SIG-M5 treated with dmso at 0.1 percent for 504 hours (cell line): ENCODE measurements at regions not wholly inside any gene's neighbourhood (a gene's known extent, or its start where the extent isn't known, plus 50 kb on each side); places are given as distances from the start of the nearest gene placed in this dataset.
"Not testable (repeated sequence)": the region's sequence is repeated elsewhere in the genome, so short reads cannot be mapped to it uniquely, and the experiment has no call there.

Source experiments
- DNase-seq: peaks from one replicate; lab custom pipeline; 2025; ENCODE audit not compliant: unreplicated experiment; lab: John Stamatoyannopoulos, UW

DNA sequence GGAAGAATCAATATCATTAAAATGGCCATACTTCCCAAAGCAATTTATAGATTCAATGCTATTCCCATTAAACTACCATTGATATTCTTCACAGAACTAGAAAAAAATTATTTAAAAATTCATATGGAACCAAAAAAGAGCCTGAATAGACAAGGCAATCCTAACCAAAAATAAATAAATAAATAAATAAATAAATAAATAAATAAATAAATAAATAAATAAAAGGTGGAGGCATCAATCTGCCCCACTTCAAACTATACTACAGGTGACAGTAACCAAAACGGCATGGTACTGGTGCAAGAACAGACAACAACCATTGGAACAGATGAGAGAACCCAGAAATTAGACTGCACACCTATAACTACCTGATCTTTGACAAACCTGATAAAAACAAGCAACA is 598.5 kb upstream of the GRM3 start:
- DNase-seq: not testable (repeated sequence)

DNA sequence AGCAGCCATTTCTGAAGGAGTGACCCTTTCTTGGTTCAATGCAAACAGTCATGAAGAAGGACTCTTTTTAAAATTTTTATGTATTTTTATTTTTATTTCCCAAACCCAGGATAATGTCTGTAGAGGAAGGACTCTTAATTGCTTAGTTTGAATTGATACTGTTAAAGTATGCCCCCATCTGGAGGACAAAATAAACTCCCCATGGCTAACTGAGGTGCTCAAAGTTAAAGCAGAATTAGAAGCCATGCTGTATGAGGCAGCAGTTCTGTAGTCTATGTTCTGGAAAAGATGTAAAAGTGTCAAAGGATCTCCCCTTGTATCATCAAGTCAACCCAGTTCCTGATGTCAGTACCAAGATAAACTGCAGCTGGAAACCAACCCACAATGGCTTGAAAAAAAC is 617.9 kb upstream of the GRM3 start:
- no peak for DNase-seq

DNA sequence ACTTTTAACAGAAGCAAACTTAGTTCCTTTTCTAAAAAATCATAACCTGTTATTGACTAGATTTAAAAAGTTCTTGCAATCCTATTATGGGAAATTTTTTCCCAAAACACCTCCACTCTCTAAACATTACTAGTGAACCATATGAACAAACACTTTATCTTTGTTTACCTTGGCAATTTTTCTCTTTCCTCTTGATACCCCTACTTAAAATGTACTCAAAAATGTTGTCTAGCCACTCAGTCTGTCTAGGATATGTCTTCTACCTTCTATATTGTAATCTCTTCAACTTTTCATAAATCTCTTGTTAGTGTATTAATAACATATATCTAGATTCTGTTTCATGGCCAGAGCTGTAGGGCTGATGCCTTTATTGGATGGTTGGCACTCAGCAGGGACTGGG is 630.0 kb upstream of the GRM3 start:
- no peak for DNase-seq

DNA sequence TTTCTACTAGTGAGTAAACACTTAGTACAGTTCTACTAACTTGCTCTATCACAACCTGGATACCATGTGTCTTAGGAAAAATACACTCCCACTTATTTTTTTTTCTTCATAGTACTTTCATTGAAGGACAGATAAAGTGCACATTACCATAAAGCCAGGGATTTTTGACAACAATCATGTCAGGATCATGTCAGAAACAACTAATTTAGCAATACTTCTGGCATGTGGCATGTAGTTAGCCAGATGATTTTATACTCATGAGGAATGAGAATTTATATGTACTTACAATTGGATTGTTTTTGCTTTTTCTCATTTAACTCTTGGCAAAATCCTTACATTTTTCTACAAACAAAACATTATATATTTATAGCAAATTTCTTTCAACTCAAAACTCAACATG is 630.7 kb upstream of the GRM3 start:
- DNase-seq: no peak

DNA sequence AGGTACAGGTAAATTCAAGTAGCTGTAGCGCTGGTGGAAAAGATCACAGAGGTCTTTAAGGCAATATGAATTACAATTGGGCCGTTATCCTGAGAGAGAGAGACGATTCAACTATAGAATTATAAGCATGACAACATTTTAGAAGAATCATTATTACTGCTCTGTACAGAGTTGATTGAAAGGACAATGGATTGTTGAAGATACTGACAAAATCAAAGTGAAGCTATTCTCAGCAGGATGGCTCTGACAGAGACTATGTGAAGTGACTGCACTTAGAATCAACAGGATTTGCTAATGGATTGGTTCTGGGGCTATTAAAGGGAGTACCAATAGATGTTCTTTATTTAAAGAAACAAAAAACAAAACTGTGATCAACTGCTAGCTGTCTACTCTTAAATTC is 634.8 kb upstream of the GRM3 start:
- DNase-seq: no peak

DNA sequence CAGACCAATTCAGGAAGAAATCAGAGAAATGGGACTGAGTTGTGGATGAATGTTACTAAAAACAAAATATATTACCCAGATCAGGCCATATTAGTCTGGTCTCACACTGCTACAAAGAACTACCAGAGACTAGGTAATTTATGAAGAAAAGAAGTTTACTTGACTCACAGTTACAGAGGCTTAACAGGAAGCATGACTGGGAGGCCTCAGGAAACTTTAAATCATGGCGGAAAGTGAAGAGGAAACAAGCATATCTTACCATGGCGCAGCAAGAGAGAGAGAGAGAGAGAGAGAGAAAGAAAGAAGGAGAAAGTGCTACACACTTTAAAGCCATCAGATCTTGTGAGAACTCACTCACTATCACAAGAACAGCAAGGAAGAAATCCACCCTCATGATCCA is 636.8 kb upstream of the GRM3 start:
- DNase-seq: no peak

DNA sequence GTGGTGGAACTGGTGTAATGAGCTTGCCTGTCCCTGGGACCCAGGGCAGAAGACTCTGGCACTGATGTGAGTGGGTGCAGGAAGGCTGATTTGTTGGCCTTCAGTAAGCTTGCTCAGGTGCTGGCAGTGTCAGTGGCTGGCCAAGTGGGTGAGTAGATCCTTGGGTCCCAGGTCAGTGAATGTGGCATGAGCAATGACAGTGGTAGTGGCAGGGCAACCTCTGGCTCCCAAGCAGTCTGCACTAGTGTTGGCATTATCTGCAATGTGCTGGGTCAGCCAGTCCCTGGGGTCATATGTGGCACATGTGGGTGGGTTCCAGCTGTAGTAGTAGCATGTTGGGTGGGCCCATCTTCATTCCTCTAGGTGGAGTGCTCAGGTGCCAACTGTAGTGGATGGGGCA is 640.9 kb upstream of the GRM3 start:
- DNase-seq: no peak

DNA sequence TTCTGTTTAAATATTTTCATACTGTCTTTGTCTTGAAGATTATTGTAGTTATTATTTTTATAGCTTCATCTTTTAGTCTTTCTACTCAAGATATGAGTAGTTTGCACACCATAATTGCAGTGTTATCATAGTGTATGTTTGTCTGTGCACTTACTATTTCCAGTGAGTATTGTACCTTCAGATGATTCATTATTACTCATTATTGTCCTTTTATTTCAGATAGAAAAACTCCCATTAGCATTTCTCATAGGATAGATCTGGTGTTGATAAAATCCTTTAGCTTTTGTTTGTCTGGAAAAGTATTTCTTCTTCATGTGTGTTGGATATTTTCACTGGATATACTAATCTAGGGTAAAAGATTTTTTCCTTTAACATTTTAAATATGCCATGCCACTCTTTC is 646.2 kb upstream of the GRM3 start:
- no peak for DNase-seq

DNA sequence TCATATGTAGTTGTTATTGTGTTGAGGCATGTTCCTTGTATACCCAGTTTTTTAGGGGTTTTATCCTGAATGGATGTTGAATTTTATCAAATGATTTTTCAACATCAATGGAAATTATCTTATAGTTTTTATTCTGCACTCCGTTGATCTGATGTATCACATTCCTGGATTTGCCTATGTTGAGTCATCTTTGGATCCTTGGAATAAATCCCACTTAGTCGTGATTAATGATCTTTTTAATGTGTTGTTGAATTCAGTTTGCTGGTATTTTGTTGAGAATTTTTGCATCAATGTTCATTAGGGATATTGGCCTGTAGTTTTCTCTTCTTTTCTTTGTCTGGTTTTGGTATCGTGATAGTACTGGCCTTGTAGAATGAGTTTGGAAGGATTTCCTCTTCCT is 648.6 kb upstream of the GRM3 start:
- DNase-seq: no peak

DNA sequence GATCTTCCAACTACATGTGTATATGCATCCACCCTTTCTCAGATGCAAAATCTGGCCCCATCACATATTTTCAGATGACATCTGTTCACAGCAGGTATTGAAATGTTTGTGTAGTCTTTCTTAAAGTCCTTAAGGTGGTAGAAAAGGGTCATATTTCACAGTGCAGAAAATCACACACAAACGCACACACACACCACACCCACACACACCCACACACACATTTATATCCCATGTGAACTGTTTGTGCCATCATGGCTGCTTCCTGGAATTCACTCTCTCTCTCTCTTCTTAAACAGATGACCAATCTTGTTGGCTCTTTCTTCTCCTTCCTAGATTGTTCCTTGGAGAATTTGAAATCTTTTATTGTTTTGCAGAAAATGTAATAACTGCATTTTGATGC is 663.0 kb upstream of the GRM3 start:
- DNase-seq: no peak

DNA sequence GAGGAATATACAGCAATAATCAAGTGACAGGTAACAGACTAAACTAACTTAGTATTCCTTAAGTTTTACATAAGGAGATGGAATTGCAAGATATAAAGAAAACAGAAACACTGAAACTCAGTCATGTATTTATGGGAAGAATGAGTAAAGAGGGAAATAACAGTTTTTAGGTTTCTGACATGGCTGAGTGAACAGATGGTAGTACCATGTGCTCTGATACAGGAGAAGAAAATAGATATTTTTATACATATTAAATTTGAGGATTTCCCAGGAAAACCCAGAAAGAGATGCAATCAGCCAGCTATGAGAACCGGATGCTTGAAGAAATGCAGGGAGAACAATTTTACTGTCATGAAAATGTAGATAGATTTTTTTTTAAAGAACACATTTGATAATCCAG is 669.5 kb upstream of the GRM3 start:
- no peak for DNase-seq

DNA sequence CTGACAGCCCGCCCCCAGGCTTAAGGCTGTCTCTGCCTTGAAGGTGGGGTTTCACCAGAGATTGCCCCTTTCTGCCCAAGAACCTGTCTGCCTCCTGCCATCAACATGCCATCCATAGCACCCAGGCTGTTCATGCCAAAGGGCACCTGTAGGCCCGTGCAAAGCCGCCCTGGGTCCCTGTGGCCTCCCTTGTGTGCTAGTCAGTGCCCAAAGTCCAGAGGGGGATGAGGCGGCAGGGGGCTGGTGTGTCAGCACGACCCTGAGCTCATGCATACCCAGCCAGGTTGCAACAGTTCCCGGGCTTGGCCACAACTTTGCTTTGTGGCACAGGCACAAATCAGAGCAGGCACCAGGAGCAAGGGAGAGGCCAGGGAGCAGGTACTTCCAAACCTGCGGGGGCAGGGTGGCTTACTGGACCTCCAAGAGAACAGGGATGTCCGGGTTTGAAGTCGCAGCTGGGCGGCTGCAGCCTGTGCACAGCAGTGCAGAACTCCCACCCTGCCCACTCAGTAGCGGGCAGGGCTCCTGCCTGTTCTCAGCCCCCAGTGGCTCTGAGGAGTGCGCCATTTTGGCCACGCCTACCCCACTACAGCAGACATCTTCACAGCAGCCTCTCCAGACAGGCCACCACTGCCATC is 671.1 kb upstream of the GRM3 start:
- no peak for DNase-seq

DNA sequence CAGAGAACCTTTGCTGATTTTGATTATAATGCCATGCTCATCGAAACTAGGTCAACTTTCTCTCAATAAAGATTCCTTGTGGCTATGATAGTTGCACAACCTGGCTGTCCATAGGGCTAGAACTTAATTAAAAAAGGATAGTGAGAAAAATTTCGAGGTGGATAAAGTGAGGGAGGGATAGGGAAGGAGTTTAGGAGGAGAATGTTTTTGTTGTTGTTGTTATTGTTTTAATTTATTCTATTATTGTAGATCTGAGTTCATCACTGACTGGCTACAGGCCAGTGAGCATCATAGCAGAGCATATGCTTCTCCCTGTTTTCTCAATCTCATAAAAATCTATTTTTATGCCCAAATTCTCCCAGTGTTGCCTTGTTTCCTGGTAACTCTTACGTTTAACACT is 688.7 kb upstream of the GRM3 start:
- no peak for DNase-seq

DNA sequence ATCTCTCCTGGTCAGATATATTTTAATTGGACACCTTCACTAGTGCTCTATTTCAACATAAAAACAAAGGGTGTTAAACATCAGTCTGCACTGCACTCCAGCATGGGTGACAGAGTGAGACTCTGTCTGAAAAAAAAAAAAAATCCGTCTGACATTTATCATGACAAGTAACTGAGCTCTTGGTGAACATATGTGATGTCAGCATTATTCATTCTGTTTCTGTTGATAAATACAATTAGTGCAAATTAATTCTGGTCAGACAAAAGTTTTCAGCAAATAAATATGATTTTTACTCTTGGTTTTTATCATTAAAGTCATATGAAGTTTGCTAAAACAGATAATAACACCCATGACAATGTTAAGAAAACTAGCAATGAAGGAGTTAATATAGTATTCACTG is 692.8 kb upstream of the GRM3 start:
- DNase-seq: no peak

DNA sequence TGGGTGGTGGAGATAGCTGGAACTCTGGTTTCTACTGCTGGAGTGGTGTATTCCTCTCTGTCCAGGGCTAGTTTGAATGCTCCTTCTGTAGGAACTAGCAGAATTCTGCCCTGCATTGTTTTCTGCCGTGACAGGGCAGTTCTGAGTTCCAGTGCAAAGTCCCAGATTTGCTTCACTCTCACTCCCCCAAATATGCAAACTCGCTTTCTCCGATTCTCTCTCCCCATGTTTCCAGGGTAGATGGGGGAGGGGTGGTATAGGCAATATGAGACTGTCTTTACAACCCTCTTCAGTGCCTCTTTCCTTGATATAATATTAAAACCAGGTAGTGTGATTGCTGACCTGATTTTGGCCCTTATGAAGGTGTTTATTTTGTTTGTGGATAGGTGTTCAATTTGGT is 693.3 kb upstream of the GRM3 start:
- no peak for DNase-seq

DNA sequence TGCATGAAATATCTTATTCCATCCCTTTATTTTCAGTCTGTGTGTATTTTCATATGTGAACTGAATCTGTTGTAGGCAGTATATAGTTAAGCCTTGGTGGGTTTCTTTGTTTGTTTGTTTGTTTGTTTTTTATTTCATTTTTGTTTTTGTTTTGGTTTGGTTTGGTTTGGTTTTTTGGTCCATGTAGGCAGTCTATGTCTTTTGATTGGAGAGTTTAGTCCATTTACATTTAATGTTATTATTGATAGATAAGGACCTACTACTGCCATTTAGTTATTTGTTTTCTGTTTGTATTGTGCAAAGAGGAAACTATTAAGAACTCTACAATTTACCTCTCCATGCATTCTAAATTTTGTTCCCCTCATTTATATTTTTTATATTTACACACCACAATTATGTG is 695.9 kb upstream of the GRM3 start:
- DNase-seq: no peak

DNA sequence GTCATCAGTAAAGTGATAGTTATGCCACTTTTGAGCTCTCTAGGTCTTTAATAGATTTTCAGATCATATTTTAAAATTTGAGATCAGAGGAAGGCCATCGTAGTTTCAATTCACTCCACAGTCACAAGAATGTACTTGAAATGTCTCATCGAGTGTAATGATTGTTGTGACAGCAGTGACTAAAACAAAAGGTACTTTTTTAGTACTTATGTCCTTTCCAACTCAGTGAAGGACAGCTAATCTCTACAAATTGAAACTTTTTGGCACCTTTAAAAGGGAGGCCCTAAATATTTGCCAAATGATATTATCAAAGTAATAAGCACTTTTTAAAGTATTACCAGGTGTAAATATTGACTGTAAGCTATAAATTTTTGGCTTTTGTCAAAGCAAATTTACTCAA is 702.9 kb upstream of the GRM3 start:
- DNase-seq: no peak

DNA sequence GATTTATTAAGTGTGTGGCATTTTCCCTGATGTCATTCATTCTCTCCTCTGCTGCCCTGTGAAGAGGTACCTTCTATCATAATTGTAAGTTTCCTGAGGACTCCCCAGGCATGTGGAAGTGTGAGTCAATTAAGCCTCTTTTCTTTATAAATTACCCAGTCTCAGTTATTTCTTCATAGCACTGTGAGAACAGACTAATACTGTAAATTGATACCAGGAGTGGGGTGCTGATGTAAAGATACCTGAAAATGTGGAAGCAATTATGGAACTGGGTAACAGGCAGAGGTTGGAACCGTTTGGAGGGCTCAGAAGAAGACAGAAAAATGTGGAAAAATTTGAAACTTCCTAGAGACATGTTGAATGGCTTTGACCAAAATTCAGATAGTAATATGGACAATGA is 711.8 kb upstream of the GRM3 start:
- no peak for DNase-seq

DNA sequence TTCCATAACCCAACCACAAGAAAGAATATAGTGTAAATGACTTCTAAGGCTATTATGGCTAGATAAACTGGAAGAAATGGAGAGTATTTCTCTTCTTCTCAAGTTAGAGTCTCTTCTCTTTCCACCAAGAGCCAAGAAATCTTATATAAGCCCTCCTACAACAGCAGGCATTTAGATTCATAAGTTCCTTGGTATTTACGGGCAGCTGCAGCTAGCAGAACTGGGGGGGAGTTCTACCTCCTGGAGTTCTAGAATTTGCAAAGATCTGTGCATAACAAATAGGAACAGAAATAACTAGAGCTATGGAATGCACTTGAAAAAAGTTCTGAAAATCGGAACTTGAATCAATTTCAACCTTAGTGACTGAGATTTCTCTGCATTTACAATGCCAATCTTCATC is 715.2 kb upstream of the GRM3 start:
- no peak for DNase-seq

DNA sequence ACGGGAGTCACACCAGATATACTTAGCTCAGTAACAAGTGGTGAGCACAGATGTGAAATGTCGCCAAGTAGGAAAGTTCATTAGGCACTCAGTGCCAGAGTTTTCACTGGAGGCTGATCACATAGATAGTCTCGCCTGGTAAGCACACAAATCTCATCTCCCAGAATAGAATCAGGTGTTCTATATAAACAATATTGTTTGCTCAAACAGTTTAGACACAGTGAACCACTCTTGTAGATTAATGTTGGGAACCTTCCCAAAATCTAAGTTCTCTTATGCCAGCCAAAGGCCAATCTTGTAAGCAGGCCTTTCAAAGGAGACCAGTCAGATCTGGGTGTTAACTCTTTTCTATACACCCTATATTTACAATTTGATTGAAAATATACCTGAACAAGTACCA is 716.5 kb upstream of the GRM3 start:
- no peak for DNase-seq

DNA sequence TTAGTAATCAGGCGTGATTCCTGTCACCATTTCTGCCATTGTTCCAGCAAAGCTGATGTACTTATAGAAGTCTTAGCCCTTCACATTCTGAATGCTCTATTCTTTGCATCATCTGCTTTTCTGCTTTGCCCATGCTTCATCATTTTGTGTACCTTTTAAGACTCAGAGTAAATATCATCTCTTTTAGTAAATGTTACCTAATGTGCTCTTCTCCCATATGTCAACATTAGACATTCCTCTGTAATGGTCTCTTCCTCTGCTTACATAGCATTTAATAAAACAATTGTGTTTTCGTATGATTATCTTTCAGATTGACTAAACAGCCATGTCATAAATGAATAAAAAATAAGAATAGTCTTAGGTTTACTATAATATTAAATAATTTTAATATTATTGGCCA is 719.6 kb upstream of the GRM3 start:
- no peak for DNase-seq

DNA sequence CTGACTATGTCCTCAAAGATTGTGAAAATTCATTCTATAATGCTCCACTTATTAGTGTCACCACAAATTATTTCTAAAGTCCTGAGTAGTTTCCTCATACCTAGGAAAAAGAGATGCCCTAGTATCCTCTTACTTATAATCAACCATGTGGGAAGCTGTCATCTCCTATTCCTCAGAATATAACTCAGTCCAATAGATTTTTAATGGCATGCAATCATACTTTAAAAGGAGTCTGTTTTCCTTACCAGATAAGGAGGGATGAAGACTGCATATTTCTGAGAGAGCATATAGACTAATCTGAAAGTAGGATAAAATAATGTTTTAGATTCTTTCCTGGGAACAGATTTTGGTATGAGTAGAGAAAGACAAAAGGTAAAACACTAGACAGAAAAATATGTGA is 727.7 kb upstream of the GRM3 start:
- no peak for DNase-seq

DNA sequence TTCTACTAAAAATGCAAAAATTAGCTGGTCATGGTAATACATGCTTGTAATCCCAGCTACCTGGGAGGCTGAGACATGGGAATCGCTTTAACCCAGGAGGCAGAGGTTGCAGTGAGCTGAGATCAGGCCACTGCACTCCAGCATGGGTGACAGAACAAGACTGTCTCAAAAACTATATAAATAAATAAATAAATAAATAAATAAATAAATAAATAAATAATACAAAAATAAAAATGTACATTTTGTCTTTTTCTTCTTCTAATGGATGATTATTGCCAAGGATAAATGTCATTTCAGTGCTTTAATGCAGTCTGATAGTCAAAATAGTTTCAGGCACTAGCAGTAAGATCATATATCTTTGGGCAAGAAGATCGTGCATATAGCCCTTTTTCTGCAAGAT is 727.6 kb upstream of the SEMA3D start:
- DNase-seq: no peak

DNA sequence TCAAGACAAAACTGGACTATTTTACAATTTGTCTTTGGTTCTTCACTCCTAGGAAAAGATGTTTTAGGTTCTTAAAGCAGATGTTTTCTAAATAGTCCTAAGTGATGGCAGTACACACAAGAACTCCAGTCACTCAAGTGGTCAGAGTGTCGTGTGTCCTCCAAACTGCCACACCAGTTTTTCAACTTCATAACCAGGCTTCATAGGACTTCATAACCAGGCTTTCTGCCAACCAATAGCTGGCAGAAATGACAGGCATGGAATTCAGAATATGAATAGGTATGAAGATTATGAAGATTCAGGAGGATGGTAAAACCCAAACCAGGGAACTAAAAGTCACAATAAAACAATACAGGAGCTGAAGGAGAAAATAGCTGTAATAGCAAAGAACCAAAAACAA is 721.2 kb upstream of the SEMA3D start:
- no peak for DNase-seq
